HFFc6 (cell line): ENCODE measurements at regions not wholly inside any gene's neighbourhood (a gene's known extent, or its start where the extent isn't known, plus 50 kb on each side); places are given as distances from the start of the nearest gene placed in this dataset.

Source experiments
- DNase-seq: peaks from one replicate; pipeline ENCODE4 v3.0.0-alpha.2; 2018
- H3K27ac Mint-ChIP-seq: 2 replicates; pipeline ENCODE4 v1.8.0; 2020; ENCODE audit warnings: mild to moderate bottlenecking, mixed read lengths
- H3K27me3 Mint-ChIP-seq: 2 replicates; pipeline ENCODE4 v1.8.0; 2021; ENCODE audit warnings: mild to moderate bottlenecking, moderate library complexity, mixed read lengths; ENCODE audit not compliant: insufficient read depth
- H3K36me3 Mint-ChIP-seq: 2 replicates; pipeline ENCODE4 v1.8.0; 2021; ENCODE audit warnings: low read depth, mixed read lengths
- H3K4me1 Mint-ChIP-seq: 2 replicates; pipeline ENCODE4 v1.8.0; 2020; ENCODE audit warnings: low read depth, mixed read lengths
- H3K4me3 Mint-ChIP-seq: 2 replicates; pipeline ENCODE4 v1.8.0; 2020; ENCODE audit warnings: mild to moderate bottlenecking, moderate library complexity, mixed read lengths
- H3K9me3 Mint-ChIP-seq: 2 replicates; pipeline ENCODE4 v1.8.0; 2020; ENCODE audit warnings: mild to moderate bottlenecking, mixed read lengths
- TF ChIP-seq, protein P1 (sequence below): fragments of 200-600 bp; sonication (generic); IDR thresholded peaks from 2 replicates; pipeline ENCODE4 v1.5.0; 2021; ENCODE audit warnings: antibody characterized with exemption, mild to moderate bottlenecking

DNA sequence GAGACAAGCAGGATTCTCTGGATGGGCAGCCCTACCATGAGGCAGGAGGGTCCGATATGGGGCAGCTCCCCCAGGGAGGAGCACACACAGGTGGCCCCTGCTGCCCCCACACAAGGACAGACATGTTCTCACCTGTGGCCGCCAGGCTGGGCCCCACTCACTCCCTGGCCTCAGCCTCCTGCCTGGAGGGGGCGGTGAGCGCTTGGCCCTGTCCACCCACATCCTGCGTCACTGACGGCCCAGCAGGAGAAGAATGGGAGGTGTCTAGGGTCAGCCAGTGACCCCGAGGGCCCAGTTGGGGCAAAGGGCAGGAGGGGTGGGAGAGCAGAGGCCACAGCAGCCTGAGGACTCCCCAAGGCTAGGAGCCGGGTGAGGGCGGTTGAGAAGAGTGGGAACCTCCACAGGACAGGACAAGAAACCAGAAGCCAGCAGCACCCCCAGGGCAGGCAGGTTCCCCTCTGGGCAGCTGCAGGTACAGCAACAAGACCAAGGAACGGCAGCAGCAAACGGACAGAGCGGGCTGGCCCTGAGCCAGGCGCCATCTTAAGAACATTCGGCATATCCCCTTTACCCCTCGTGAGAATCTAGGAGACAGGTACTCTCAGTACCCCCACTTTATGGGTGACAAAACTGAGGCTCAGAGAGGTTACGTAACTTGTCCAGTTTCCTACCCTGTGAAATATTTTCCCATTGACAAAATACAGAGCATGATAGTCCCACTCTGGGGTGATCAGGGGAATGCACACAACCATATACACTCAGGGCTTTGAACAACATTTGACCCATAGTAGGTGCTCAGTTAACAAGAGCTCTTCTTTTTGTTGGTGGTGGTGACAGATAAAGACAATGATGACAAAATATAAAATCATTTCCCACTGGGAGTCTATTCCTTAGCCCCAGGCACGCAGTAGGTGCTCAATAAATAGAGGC lies 74.3 kb downstream of the NCOR2 start:
- Mint-ChIP-seq H3K27ac (no peak overlapping the region), H3K36me3 (no peaks in the 10 kb centered on the region; the same call in 1 of the 2 replicates), H3K4me1 (peaks cover 16% of the 10 kb centered on the region), H3K27me3 (no peaks in the 10 kb centered on the region; the same call in 1 of the 2 replicates), H3K4me3 (no peak overlapping the region), H3K9me3 (no peaks in the 10 kb centered on the region)
- TF ChIP-seq, protein P1, sequence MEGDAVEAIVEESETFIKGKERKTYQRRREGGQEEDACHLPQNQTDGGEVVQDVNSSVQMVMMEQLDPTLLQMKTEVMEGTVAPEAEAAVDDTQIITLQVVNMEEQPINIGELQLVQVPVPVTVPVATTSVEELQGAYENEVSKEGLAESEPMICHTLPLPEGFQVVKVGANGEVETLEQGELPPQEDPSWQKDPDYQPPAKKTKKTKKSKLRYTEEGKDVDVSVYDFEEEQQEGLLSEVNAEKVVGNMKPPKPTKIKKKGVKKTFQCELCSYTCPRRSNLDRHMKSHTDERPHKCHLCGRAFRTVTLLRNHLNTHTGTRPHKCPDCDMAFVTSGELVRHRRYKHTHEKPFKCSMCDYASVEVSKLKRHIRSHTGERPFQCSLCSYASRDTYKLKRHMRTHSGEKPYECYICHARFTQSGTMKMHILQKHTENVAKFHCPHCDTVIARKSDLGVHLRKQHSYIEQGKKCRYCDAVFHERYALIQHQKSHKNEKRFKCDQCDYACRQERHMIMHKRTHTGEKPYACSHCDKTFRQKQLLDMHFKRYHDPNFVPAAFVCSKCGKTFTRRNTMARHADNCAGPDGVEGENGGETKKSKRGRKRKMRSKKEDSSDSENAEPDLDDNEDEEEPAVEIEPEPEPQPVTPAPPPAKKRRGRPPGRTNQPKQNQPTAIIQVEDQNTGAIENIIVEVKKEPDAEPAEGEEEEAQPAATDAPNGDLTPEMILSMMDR: no peak
- no peak for DNase-seq

DNA sequence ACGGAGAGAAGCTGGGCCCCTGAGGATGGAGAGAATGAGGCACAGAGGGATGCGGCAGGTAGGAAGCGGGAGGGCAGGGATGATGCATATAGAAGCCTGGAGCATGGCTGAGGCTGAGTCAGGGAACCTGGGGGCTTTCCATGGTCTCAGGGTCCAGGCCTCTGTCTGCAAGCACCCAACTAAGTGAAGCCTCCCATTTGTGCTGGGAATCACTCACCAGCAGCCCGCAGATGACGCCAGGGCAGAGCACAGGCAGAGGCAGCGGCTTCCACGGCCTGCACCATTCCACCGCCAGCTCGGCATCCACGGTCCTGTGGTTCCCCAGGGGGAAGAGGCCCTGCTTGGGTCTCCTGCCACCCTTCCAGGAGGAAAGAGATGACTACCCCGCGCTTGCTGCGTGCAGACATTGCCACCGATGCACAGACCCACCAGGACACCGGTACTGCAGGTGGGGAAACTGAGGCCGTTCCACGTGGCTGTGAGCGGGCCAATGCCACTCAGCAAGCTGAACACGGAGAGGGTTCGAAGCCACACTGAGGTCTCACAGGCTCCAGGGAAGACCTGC lies 75.5 kb downstream of the NCOR2 start:
- Mint-ChIP-seq H3K4me3 (no peak overlapping the region), H3K27me3 (no peaks in the 10 kb centered on the region; the same call in none of the 2 replicates), H3K9me3 (no peaks in the 10 kb centered on the region), H3K4me1 (peaks cover 4% of the 10 kb centered on the region), H3K36me3 (no peaks in the 10 kb centered on the region; the same call in 1 of the 2 replicates), H3K27ac (no peak overlapping the region)
- no peak for DNase-seq
- TF ChIP-seq, protein P1: no peak

DNA sequence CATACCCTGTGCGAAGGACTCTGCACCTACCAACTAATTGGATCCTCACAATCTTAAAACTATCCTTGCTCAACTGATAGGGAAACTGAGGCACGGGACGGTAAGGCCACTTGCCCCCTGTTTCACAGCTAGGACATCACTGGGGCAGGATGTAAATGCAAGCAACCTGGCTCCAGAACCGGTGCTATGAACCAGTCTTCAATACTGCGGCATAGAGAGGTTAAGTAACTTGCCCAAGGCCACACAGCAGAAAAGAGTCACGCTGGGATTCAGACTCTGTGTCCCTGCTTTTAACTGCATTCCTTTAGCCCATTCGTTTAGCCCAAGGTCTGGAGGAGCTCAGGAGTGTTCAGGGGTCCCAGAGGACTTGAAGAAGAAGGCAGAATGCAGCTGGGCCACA lies 76.1 kb downstream of the NCOR2 start:
- H3K9me3 Mint-ChIP-seq: no peaks in the 10 kb centered on the region
- no peaks in the 10 kb centered on the region; the same call in none of the 2 replicates for H3K27me3 Mint-ChIP-seq
- no peaks in the 10 kb centered on the region for H3K4me1 Mint-ChIP-seq
- no peak overlapping the region for H3K27ac Mint-ChIP-seq
- DNase-seq: no peak
- TF ChIP-seq, protein P1: no peak
- H3K36me3 Mint-ChIP-seq: no peaks in the 10 kb centered on the region; the same call in 1 of the 2 replicates
- H3K4me3 Mint-ChIP-seq: no peak overlapping the region

DNA sequence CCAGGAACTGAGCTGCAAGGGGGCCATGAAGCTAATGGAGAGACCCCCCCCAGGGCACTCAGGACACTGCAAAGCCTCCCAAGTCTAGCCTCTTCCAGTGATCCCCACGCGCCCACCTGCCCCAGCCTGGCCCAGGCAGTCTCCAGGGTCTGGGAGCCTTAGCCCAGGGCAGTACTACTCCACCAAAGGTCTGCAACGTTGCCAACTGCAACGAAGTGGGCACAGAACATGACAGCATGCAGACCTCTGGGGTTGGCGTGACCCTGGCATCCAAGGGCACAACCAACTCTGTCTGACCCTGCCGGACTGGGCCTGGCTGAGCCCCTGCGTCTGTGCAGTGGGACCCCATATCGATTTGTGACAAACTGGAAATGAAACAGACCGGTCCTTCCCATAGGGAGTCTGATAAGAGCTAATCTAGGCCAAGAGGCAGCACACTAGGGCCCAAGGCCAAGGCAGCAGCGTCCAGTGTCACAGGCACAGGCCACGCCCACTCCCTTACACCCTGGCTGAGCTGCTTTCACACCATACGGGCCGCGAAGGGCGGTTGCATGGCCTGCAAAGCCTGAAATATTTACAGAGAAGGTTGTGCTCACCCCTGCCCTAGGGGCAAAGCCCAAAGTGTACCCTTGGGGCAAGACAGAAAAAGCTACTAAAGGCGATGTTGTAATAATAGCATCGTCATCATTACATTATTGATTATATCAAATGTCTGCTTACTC lies 76.7 kb downstream of the NCOR2 start:
- TF ChIP-seq, protein P1: no peak
- H3K4me3 Mint-ChIP-seq: no peak overlapping the region
- H3K4me1 Mint-ChIP-seq: no peaks in the 10 kb centered on the region

DNA sequence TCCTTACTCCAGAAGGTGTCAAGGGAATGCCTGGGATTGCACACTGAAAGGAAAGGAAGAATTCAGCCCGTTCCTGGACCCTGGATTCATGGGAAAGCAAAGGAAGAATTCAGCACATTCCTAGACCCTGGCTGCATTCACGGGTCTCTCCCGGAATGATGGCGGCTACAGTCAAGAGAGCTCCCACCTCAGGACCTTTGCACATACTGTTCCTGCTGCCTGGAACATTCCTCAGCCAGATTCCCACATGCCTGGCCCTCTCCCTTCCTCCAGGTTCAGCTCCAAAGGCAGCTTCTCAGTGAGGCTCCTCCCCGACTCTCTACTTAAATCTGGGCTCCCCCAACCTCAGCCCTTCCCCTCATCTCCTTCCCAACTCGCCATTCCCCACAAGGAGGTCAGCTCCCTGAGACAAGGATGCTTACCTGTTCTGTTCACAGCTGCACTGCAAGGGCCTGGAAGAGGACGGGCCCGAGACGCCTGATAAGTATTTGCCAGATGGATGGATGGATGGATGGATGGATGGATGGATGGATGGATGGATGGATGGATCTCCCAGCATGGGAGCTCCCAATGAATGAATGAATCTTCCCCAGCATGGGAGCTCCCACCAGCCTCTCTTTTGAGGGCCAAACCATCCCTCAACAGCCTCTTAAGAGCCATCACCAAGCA lies 77.4 kb downstream of the NCOR2 start:
- Mint-ChIP-seq H3K36me3 (no peaks in the 10 kb centered on the region; the same call in none of the 2 replicates), H3K4me1 (no peaks in the 10 kb centered on the region), H3K27me3 (no peaks in the 10 kb centered on the region; the same call in none of the 2 replicates), H3K9me3 (no peaks in the 10 kb centered on the region), H3K4me3 (no peak overlapping the region), H3K27ac (no peak overlapping the region)
- no peak for DNase-seq
- TF ChIP-seq, protein P1: no peak

More for the DNA sequence above, 76.7 kb downstream of the NCOR2 start:
- Mint-ChIP-seq H3K27ac (no peak overlapping the region), H3K9me3 (no peaks in the 10 kb centered on the region), H3K27me3 (no peaks in the 10 kb centered on the region; the same call in none of the 2 replicates), H3K36me3 (no peaks in the 10 kb centered on the region; the same call in 1 of the 2 replicates)
- no peak for DNase-seq
